ENCODE measurements at regions not wholly inside any gene's neighbourhood (a gene's known extent, or its start where the extent isn't known, plus 50 kb on each side); places are given as distances from the start of the nearest gene placed in this dataset.
"Not testable (repeated sequence)": the region's sequence is repeated elsewhere in the genome, so short reads cannot be mapped to it uniquely, and the experiment has no call there.

DNA sequence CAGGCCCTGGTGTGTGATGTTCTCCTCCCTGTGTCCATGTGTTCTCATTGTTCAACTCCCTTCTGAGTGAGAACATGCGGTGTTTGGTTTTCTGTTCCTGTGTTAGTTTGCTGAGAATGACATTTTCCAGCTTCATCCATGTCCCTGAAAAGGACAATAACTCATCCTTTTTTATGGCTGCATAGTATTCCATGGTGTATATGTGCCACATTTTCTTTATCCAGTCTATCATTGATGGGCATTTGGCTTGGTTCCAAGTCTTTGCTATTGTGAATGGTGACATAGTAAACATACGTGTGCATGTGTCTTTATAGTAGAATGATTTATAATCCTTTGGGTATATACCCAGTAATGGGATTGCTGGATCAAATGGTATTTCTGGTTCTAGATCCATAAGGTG, 964.6 kb upstream of the CITED2 start:
- TF ChIP-seq, protein P1, sequence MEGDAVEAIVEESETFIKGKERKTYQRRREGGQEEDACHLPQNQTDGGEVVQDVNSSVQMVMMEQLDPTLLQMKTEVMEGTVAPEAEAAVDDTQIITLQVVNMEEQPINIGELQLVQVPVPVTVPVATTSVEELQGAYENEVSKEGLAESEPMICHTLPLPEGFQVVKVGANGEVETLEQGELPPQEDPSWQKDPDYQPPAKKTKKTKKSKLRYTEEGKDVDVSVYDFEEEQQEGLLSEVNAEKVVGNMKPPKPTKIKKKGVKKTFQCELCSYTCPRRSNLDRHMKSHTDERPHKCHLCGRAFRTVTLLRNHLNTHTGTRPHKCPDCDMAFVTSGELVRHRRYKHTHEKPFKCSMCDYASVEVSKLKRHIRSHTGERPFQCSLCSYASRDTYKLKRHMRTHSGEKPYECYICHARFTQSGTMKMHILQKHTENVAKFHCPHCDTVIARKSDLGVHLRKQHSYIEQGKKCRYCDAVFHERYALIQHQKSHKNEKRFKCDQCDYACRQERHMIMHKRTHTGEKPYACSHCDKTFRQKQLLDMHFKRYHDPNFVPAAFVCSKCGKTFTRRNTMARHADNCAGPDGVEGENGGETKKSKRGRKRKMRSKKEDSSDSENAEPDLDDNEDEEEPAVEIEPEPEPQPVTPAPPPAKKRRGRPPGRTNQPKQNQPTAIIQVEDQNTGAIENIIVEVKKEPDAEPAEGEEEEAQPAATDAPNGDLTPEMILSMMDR (IDR thresholded peaks at IDR 0.05), result not testable (repeated sequence)
- TF ChIP-seq POLR2A (IDR thresholded peaks at IDR 0.05), result not testable (repeated sequence)

Measured in Peyer's patch (tissue), 4 donors.